Neural progenitor cell (in vitro differentiated cells): ENCODE measurements at regions not wholly inside any gene's neighbourhood (a gene's known extent, or its start where the extent isn't known, plus 50 kb on each side); places are given as distances from the start of the nearest gene placed in this dataset.

ENCODE experiments used
- DNase-seq: peaks from one replicate; pipeline ENCODE4 v3.0.0-alpha.2; 2016; ENCODE audit warnings: low spot score
- H2AFZ ChIP-seq: fragments of 200-600 bp; sonication (generic); replicated peaks from 2 replicates; pipeline ENCODE4 v1.6.1; 2016; ENCODE audit warnings: antibody characterized with exemption
- H3F3A ChIP-seq: fragments of 200-600 bp; sonication (generic); 2 replicates; pipeline ENCODE4 v1.6.1; 2016; ENCODE audit warnings: antibody characterized with exemption, low read depth
- H3K27ac ChIP-seq: fragments of 200-600 bp; sonication (generic); 2 replicates; pipeline ENCODE4 v1.5.1; 2016; ENCODE audit warnings: mild to moderate bottlenecking
- H3K27me3 ChIP-seq: fragments of 200-600 bp; sonication (generic); 2 replicates; pipeline ENCODE4 v1.6.1; 2016; ENCODE audit warnings: mild to moderate bottlenecking, moderate library complexity
- H3K36me3 ChIP-seq: fragments of 200-600 bp; sonication (generic); 2 replicates; pipeline ENCODE4 v1.5.1; 2016
- H3K4me1 ChIP-seq: fragments of 200-600 bp; sonication (generic); 2 replicates; pipeline ENCODE4 v1.6.1; 2016; ENCODE audit warnings: mixed run types
- H3K4me2 ChIP-seq: fragments of 200-600 bp; sonication (generic); 2 replicates; pipeline ENCODE4 v1.6.1; 2016
- H3K4me3 ChIP-seq: fragments of 200-600 bp; sonication (generic); 2 replicates; pipeline ENCODE4 v1.5.1; 2016
- H3K79me2 ChIP-seq: fragments of 200-600 bp; sonication (generic); 2 replicates; pipeline ENCODE4 v1.6.1; 2016; ENCODE audit warnings: low read depth
- H3K9ac ChIP-seq: fragments of 200-600 bp; sonication (generic); 2 replicates; pipeline ENCODE4 v1.6.1; 2016
- H3K9me3 ChIP-seq: fragments of 200-600 bp; sonication (generic); 2 replicates; pipeline ENCODE4 v1.5.1; 2016; ENCODE audit warnings: low read depth
- H4K20me1 ChIP-seq: fragments of 200-600 bp; sonication (generic); 2 replicates; pipeline ENCODE4 v1.6.1; 2016; ENCODE audit warnings: low read depth
- H3K27ac Mint-ChIP-seq: 3 replicates; pipeline ENCODE4 v1.8.0; 2021; ENCODE audit warnings: mixed read lengths
- H3K27me3 Mint-ChIP-seq: 2 replicates; pipeline ENCODE4 v1.8.0; 2022; ENCODE audit warnings: low read depth, mild to moderate bottlenecking, inconsistent platforms, moderate library complexity, mixed read lengths; ENCODE audit not compliant: insufficient read depth
- H3K36me3 Mint-ChIP-seq: 3 replicates; pipeline ENCODE4 v1.8.0; 2021; ENCODE audit warnings: mixed read lengths
- H3K4me1 Mint-ChIP-seq: 3 replicates; pipeline ENCODE4 v1.8.0; 2021; ENCODE audit warnings: mixed read lengths
- H3K4me3 Mint-ChIP-seq: 3 replicates; pipeline ENCODE4 v1.8.0; 2021; ENCODE audit warnings: mild to moderate bottlenecking, moderate library complexity, mixed read lengths
- H3K9me3 Mint-ChIP-seq: 3 replicates; pipeline ENCODE4 v1.8.0; 2020; ENCODE audit warnings: mixed read lengths
- CTCF ChIP-seq: fragments of 200-600 bp; sonication (generic); IDR thresholded peaks from 2 replicates; pipeline ENCODE4 v1.5.1; 2017; ENCODE audit warnings: antibody characterized with exemption, mild to moderate bottlenecking
- EZH2 ChIP-seq: fragments of 200-600 bp; sonication (generic); IDR thresholded peaks from 2 replicates; pipeline ENCODE4 v1.6.1; 2017; ENCODE audit warnings: antibody characterized with exemption, mild to moderate bottlenecking, moderate library complexity
- EZH2phosphoT487 ChIP-seq: fragments of 200-600 bp; sonication (generic); IDR thresholded peaks from 2 replicates; pipeline ENCODE4 v1.6.1; 2017; ENCODE audit warnings: antibody characterized with exemption

- Mint-ChIP-seq H3K27me3 (no peaks in the 10 kb centered on the region), H3K36me3 (no peaks in the 10 kb centered on the region), H3K27ac (no peak overlapping the region), H3K9me3 (no peaks in the 10 kb centered on the region), H3K4me1 (peaks cover 4% of the 10 kb centered on the region), H3K4me3 (no peak overlapping the region)
- Histone ChIP-seq H3F3A (no peaks in the 10 kb centered on the region), H3K36me3 (no peaks in the 10 kb centered on the region), H3K4me2 (no peak overlapping the region), H2AFZ (no peak overlapping the region), H3K9ac (no peak overlapping the region), H4K20me1 (no peaks in the 10 kb centered on the region), H3K4me1 (no peaks in the 10 kb centered on the region), H3K4me3 (no peak overlapping the region), H3K27me3 (no peaks in the 10 kb centered on the region), H3K79me2 (no peaks in the 10 kb centered on the region), H3K27ac (no peak overlapping the region), H3K9me3 (no peaks in the 10 kb centered on the region)
- no peak for TF ChIP-seq CTCF
- TF ChIP-seq EZH2phosphoT487, result no peak
- TF ChIP-seq EZH2, result no peak
- DNase-seq, result no peak
Observed at GRCh38 chr1:69272684-69273083, 295.0 kb upstream of the LRRC7 start.

- H3K27me3 Mint-ChIP-seq, result no peaks in the 10 kb centered on the region
Observed at GRCh38 chr1:69278923-69279322, 288.8 kb upstream of the LRRC7 start.

GRCh38 chr1:69283516-69283915, 284.2 kb upstream of the LRRC7 start:
- no peak overlapping the region for H3K4me3 Mint-ChIP-seq
- no peak overlapping the region for H3K27ac Mint-ChIP-seq
- Histone ChIP-seq H3K27me3 (no peaks in the 10 kb centered on the region), H2AFZ (no peak overlapping the region), H3F3A (no peaks in the 10 kb centered on the region), H3K36me3 (no peaks in the 10 kb centered on the region), H4K20me1 (no peaks in the 10 kb centered on the region), H3K4me2 (no peak overlapping the region), H3K9ac (no peak overlapping the region), H3K4me1 (peaks cover 6% of the 10 kb centered on the region), H3K9me3 (no peaks in the 10 kb centered on the region), H3K27ac (no peak overlapping the region), H3K4me3 (no peak overlapping the region), H3K79me2 (no peaks in the 10 kb centered on the region)
- DNase-seq, result no peak
- H3K36me3 Mint-ChIP-seq, result no peaks in the 10 kb centered on the region
- no peaks in the 10 kb centered on the region for H3K27me3 Mint-ChIP-seq
- no peak for TF ChIP-seq EZH2phosphoT487
- no peak for TF ChIP-seq EZH2
- TF ChIP-seq CTCF, result no peak
- H3K4me1 Mint-ChIP-seq, result no peaks in the 10 kb centered on the region
- H3K9me3 Mint-ChIP-seq, result no peaks in the 10 kb centered on the region

More at GRCh38 chr1:69278923-69279322, 288.8 kb upstream of the LRRC7 start:
- Mint-ChIP-seq H3K9me3 (no peaks in the 10 kb centered on the region), H3K4me1 (no peaks in the 10 kb centered on the region), H3K36me3 (no peaks in the 10 kb centered on the region), H3K27ac (no peak overlapping the region), H3K4me3 (no peak overlapping the region)
- Histone ChIP-seq H2AFZ (no peak overlapping the region), H3K79me2 (no peaks in the 10 kb centered on the region), H3K9ac (no peak overlapping the region), H4K20me1 (no peaks in the 10 kb centered on the region), H3K27ac (no peak overlapping the region), H3K9me3 (no peaks in the 10 kb centered on the region), H3K4me2 (no peak overlapping the region), H3K4me3 (no peak overlapping the region), H3K36me3 (no peaks in the 10 kb centered on the region), H3F3A (no peaks in the 10 kb centered on the region), H3K4me1 (peaks cover 6% of the 10 kb centered on the region), H3K27me3 (no peaks in the 10 kb centered on the region)
- TF ChIP-seq EZH2phosphoT487 (no peak), EZH2 (no peak), CTCF (no peak)
- no peak for DNase-seq
